ENCODE measurements at regions not wholly inside any gene's neighbourhood (a gene's known extent, or its start where the extent isn't known, plus 50 kb on each side); places are given as distances from the start of the nearest gene placed in this dataset.

GRCh38 chr16:51682905-51683304 is 531.8 kb upstream of the SALL1 start:
- H3K27ac ChIP-seq (ENCODE audit: low read depth in 1 of 2, low read length in 2 of 2): no peak overlapping the region
- ChIA-PET POLR2A (no interaction called here), CTCF (no interaction called here)
- intact Hi-C loops (cut with DNase I, micrococcal nuclease): no loop called here
- H3K27me3 ChIP-seq (ENCODE audit: control insufficient read depth in 1 of 2, insufficient read depth in 2 of 2, low read length in 2 of 2): no peaks in the 10 kb centered on the region
- no peaks in the 10 kb centered on the region for H3K36me3 ChIP-seq (ENCODE audit: insufficient read depth, low read length)
- ATAC-seq (ENCODE audit: poor library complexity) (no peak), DNase-seq (no peak)
- H3K4me1 ChIP-seq (ENCODE audit: insufficient read depth, low read length): no peaks in the 10 kb centered on the region
- H3K4me3 Mint-ChIP-seq: no peak overlapping the region
- H3K4me1 Mint-ChIP-seq (ENCODE audit: low read depth): no peaks in the 10 kb centered on the region
- H3K9me3 Mint-ChIP-seq: peaks cover 6% of the 10 kb centered on the region
- H3K9me3 ChIP-seq (ENCODE audit: control insufficient read depth in 1 of 2, insufficient read depth in 1 of 2, low read length in 2 of 2): peaks cover 0 to 5% of the 10 kb centered on the region in 2 experiments
- no peak overlapping the region for H3K4me3 ChIP-seq (ENCODE audit: low read length)
- H3K36me3 Mint-ChIP-seq (ENCODE audit: low read depth): no peaks in the 10 kb centered on the region
- H3K27me3 Mint-ChIP-seq: no peaks in the 10 kb centered on the region
- TF ChIP-seq CTCF (IDR thresholded peaks at IDR 0.05): no peak
- no peak overlapping the region for H3K27ac Mint-ChIP-seq

- Histone ChIP-seq H3K4me1 (ENCODE audit: insufficient read depth, low read length) (no peaks in the 10 kb centered on the region), H3K36me3 (ENCODE audit: insufficient read depth, low read length) (no peaks in the 10 kb centered on the region), H3K27ac (ENCODE audit: low read depth in 1 of 2, low read length in 2 of 2) (no peak overlapping the region), H3K9me3 (ENCODE audit: control insufficient read depth in 1 of 2, insufficient read depth in 1 of 2, low read length in 2 of 2) (peaks cover 0 to 6% of the 10 kb centered on the region in 2 experiments), H3K4me3 (ENCODE audit: low read length) (no peak overlapping the region), H3K27me3 (ENCODE audit: control insufficient read depth in 1 of 2, insufficient read depth in 2 of 2, low read length in 2 of 2) (no peaks in the 10 kb centered on the region)
- DNase-seq (no peak), ATAC-seq (ENCODE audit: poor library complexity) (no peak)
- Mint-ChIP-seq H3K27me3 (no peaks in the 10 kb centered on the region), H3K4me3 (no peak overlapping the region), H3K27ac (no peak overlapping the region), H3K4me1 (ENCODE audit: low read depth) (no peaks in the 10 kb centered on the region), H3K36me3 (ENCODE audit: low read depth) (no peaks in the 10 kb centered on the region), H3K9me3 (peaks cover 9% of the 10 kb centered on the region)
- POLR2A ChIA-PET: no interaction called here
- intact Hi-C loops (cut with DNase I, micrococcal nuclease): no loop called here
- no peak for TF ChIP-seq CTCF (IDR thresholded peaks at IDR 0.05)
- CTCF ChIA-PET: no interaction called here
These were observed 523.5 kb upstream of the SALL1 start for GRCh38 chr16:51674615-51675014.

- DNase-seq (no peak), ATAC-seq (ENCODE audit: poor library complexity) (no peak)
- no peak for TF ChIP-seq CTCF (IDR thresholded peaks at IDR 0.05)
- CTCF ChIA-PET: no interaction called here
- intact Hi-C loops (cut with DNase I, micrococcal nuclease): no loop called here
- H3K27ac ChIP-seq (ENCODE audit: low read depth in 1 of 2, low read length in 2 of 2): no peak overlapping the region
- H3K9me3 ChIP-seq (ENCODE audit: control insufficient read depth in 1 of 2, insufficient read depth in 1 of 2, low read length in 2 of 2): peaks cover 0 to 10% of the 10 kb centered on the region in 2 experiments
- no peaks in the 10 kb centered on the region for H3K36me3 ChIP-seq (ENCODE audit: insufficient read depth, low read length)
- POLR2A ChIA-PET: no interaction called here
- peaks cover 19% of the 10 kb centered on the region for H3K9me3 Mint-ChIP-seq
- no peak overlapping the region for H3K27ac Mint-ChIP-seq
- H3K4me1 ChIP-seq (ENCODE audit: insufficient read depth, low read length): no peaks in the 10 kb centered on the region
- no peak overlapping the region for H3K4me3 Mint-ChIP-seq
- H3K4me3 ChIP-seq (ENCODE audit: low read length): no peak overlapping the region
- H3K4me1 Mint-ChIP-seq (ENCODE audit: low read depth): no peaks in the 10 kb centered on the region
- H3K27me3 Mint-ChIP-seq: no peaks in the 10 kb centered on the region
- H3K36me3 Mint-ChIP-seq (ENCODE audit: low read depth): no peaks in the 10 kb centered on the region
- no peaks in the 10 kb centered on the region for H3K27me3 ChIP-seq (ENCODE audit: control insufficient read depth in 1 of 2, insufficient read depth in 2 of 2, low read length in 2 of 2)
These were observed 519.5 kb upstream of the SALL1 start for GRCh38 chr16:51670527-51670926.
